SJSA1 (cell line): ENCODE measurements at regions not wholly inside any gene's neighbourhood (a gene's known extent, or its start where the extent isn't known, plus 50 kb on each side); places are given as distances from the start of the nearest gene placed in this dataset.
"Not testable (repeated sequence)": the region's sequence is repeated elsewhere in the genome, so short reads cannot be mapped to it uniquely, and the experiment has no call there.

ENCODE experiments used
- DNase-seq, 2 experiments: peaks; one replicate each; pipeline ENCODE4 v3.0.0-alpha.2; 2015 to 2020; ENCODE audit warnings: low spot score in 2 of 2, low read depth in 1 of 2
- H3K27ac ChIP-seq: fragments of 250-450 bp; sonication (Bioruptor Pico); 2 replicates; pipeline ENCODE4 v1.5.1; 2020; ENCODE audit warnings: mild to moderate bottlenecking, moderate library complexity
- H3K27me3 ChIP-seq: fragments of 250-450 bp; sonication (Bioruptor Pico); replicated peaks from 2 replicates; pipeline ENCODE4 v1.5.1; 2020; ENCODE audit warnings: mild to moderate bottlenecking, moderate library complexity
- H3K36me3 ChIP-seq: fragments of 250-450 bp; sonication (Bioruptor Pico); 2 replicates; pipeline ENCODE4 v1.5.1; 2020; ENCODE audit warnings: mild to moderate bottlenecking
- H3K4me1 ChIP-seq: fragments of 250-450 bp; sonication (Bioruptor Pico); replicated peaks from 2 replicates; pipeline ENCODE4 v1.6.1; 2021; ENCODE audit warnings: mild to moderate bottlenecking
- H3K4me3 ChIP-seq: fragments of 250-450 bp; sonication (Bioruptor Pico); 2 replicates; pipeline ENCODE4 v1.5.1; 2020; ENCODE audit warnings: mild to moderate bottlenecking
- H3K9me3 ChIP-seq: fragments of 250-450 bp; sonication (Bioruptor Pico); replicated peaks from 2 replicates; pipeline ENCODE4 v1.5.1; 2020; ENCODE audit warnings: mild to moderate bottlenecking

DNA sequence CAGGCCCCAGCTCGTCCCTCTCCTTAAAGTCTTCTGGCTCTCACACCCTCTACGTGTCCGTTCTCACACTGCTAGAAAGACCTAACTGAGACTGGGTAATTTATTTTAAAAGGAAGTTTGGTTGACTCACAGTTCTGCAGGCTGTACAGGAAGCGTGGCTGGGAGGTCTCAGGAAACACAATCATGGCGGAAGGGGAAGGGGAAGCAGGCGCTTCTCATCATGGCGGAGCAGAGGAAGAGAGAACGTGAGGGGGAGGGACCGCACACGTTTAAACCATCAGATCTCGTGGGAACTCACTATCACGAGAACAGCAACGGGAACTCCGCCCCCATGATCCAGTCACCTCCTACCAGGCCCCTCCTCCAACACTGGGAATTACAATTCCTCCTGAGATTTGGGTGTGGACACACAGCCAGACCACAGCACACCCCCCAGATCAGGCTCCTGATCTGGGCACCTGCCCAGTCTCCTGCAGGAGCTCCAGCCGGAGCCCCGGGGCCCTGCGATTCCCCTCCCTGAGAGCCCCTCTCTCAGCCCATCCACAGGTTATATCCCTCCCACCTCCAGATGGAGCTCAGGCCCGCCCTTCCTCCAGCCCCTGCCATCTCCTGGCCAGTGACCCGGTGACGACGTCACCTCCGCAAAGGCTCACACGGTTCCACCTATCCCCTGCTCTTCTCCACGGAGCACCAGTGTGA, 170.2 kb downstream of the BRD1 start:
- no peaks in the 10 kb centered on the region for H3K36me3 ChIP-seq
- no peak overlapping the region for H3K27ac ChIP-seq
- H3K4me3 ChIP-seq, result no peak overlapping the region
- no peaks in the 10 kb centered on the region for H3K4me1 ChIP-seq
- H3K9me3 ChIP-seq, result no peaks in the 10 kb centered on the region
- H3K27me3 ChIP-seq, result no peaks in the 10 kb centered on the region
- DNase-seq, result no peak

DNA sequence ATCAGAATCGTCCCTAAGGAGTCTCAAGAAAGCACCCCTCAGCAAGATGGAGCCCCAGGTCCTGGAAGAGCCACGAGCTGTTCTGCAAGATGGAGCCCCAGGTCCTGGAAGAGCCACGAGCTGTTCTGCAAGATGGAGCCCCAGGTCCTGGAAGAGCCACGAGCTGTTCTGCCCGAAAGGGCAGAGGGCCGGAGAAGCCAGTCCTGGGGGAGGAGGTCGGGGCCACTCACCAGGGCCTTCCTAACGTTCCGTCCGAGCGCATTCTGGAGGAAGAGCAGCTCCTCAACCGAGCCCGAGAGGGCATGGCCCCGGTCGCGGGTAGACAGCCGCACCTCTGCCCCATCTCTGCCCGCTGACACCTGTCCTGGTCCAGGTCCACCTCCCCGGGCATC, 170.8 kb downstream of the BRD1 start:
- not testable (repeated sequence) for H3K36me3 ChIP-seq, H3K9me3 ChIP-seq, H3K27me3 ChIP-seq, H3K27ac ChIP-seq, DNase-seq, H3K4me3 ChIP-seq, H3K4me1 ChIP-seq

GRCh38 chr22:49656291-49656851, 171.3 kb downstream of the BRD1 start:
- Histone ChIP-seq H3K27me3 (no peaks in the 10 kb centered on the region), H3K4me1 (no peaks in the 10 kb centered on the region), H3K36me3 (no peaks in the 10 kb centered on the region), H3K4me3 (no peak overlapping the region), H3K9me3 (no peaks in the 10 kb centered on the region), H3K27ac (no peak overlapping the region)
- no peak for DNase-seq

DNA sequence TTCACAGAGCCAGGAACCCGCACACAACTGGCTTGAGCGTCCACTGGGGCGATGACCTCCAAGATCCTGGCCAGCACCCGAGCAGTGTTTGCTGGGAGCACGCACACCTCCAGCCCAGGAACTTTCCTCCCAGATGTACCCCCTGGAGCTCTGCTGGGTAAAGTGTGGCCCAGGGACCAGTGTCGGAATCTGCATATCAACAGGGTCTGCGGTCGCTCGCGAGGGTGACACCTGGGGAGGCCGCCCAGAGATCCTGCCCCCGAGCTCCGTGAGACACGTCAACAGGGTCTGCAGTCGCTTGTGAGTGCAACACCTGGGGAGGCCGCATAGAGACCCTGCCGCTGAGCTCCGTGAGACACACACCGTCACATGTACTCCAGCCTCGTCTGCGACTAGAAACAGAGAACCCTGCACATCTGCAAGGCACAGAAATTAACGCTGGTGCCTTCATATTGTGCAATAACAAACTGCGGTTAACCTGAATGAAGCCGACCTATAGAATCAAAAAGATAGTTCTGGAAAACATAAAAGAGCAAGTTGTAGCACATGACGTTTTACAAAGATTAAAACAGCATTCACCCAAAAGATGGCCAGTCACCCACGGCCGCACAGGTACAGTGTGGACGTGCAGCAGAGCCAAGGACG, 172.4 kb downstream of the BRD1 start:
- DNase-seq, result no peak
- H3K4me3 ChIP-seq, result no peak overlapping the region
- H3K4me1 ChIP-seq, result no peaks in the 10 kb centered on the region
- no peaks in the 10 kb centered on the region for H3K27me3 ChIP-seq
- no peak overlapping the region for H3K27ac ChIP-seq
- no peaks in the 10 kb centered on the region for H3K9me3 ChIP-seq
- no peaks in the 10 kb centered on the region for H3K36me3 ChIP-seq

- Histone ChIP-seq H3K27ac (no peak overlapping the region), H3K36me3 (no peaks in the 10 kb centered on the region), H3K4me3 (no peak overlapping the region), H3K9me3 (no peaks in the 10 kb centered on the region), H3K4me1 (no peaks in the 10 kb centered on the region), H3K27me3 (no peaks in the 10 kb centered on the region)
- DNase-seq, result no peak
Observed at GRCh38 chr22:49650336-49651241, 177.1 kb downstream of the BRD1 start.

DNA sequence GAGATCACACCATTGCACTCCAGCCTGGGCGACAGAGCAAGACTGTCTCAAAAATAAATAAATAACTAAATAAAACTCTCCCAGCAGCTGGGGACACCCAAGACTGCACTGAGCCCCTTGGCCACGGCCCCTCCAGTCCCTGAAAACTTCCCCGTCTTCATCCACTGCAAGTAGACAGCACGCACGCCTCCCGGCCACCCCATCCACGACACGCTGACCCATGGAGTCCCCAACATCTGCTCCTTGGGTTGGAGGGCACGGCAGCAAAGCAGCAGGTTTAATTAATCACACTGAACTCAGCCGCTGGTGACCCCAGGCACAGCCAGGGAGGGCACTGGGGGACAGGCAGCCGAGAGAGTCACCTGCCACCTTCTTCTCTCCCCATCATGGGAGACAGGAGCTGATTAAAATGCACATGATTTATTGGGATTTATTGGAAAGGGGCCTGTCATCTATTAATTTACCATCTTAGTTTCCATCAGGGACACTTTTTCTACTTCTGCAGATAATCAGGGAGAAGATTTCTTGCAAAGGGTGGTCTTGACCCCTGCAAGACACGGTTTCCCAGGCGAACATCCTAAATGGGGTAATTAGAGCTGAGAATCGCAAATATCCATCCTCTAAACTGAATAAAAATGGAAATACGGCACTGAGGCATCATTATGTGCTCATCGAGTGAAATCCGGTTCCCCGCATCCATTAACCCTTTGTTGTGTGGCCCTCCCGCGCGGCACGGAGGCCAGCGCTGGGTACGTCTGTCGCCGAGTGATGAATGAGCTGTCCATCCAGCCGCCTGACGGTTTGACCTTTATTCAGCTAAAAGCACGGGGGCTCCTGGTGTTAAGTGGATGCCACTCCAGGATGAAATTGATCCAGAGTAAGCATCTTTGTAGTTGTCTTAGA, 178.3 kb downstream of the BRD1 start:
- no peaks in the 10 kb centered on the region for H3K36me3 ChIP-seq
- no peak overlapping the region for H3K4me3 ChIP-seq
- H3K4me1 ChIP-seq, result no peaks in the 10 kb centered on the region
- H3K27me3 ChIP-seq, result no peaks in the 10 kb centered on the region
- no peaks in the 10 kb centered on the region for H3K9me3 ChIP-seq
- no peak overlapping the region for H3K27ac ChIP-seq
- DNase-seq, result no peak

- Histone ChIP-seq H3K27me3 (no peaks in the 10 kb centered on the region), H3K36me3 (no peaks in the 10 kb centered on the region), H3K4me1 (no peaks in the 10 kb centered on the region), H3K27ac (no peak overlapping the region), H3K9me3 (no peaks in the 10 kb centered on the region), H3K4me3 (no peak overlapping the region)
- DNase-seq, result no peak
Observed at GRCh38 chr22:49648053-49648452, 179.6 kb downstream of the BRD1 start.

GRCh38 chr22:49647627-49648026, 180.0 kb downstream of the BRD1 start:
- no peaks in the 10 kb centered on the region for H3K9me3 ChIP-seq
- no peak for DNase-seq
- no peak overlapping the region for H3K27ac ChIP-seq
- no peaks in the 10 kb centered on the region for H3K36me3 ChIP-seq
- no peaks in the 10 kb centered on the region for H3K27me3 ChIP-seq
- H3K4me3 ChIP-seq, result no peak overlapping the region
- H3K4me1 ChIP-seq, result no peaks in the 10 kb centered on the region

DNA sequence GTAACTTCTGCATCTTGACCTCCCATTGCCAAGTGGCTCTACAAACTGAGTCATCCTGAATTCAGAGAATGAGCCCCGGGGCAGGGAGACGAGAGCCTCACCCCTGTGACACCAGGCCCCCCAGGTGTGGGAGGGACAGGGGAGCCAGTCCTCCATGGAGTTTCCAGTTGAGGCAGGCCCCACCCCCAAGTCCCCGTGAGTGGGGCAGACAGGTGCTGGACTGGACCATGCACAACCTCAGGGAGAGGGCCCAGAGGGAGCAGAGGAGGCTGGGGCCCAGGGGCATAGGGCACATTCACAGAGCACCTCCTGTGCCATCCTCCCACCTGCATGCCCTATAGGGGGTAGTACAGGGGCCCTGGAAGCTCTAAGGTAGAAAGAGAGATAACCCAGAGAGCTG, 180.8 kb downstream of the BRD1 start:
- Histone ChIP-seq H3K36me3 (no peaks in the 10 kb centered on the region), H3K27me3 (no peaks in the 10 kb centered on the region), H3K4me3 (no peak overlapping the region), H3K27ac (no peak overlapping the region), H3K4me1 (no peaks in the 10 kb centered on the region), H3K9me3 (no peaks in the 10 kb centered on the region)
- DNase-seq, result no peak

DNA sequence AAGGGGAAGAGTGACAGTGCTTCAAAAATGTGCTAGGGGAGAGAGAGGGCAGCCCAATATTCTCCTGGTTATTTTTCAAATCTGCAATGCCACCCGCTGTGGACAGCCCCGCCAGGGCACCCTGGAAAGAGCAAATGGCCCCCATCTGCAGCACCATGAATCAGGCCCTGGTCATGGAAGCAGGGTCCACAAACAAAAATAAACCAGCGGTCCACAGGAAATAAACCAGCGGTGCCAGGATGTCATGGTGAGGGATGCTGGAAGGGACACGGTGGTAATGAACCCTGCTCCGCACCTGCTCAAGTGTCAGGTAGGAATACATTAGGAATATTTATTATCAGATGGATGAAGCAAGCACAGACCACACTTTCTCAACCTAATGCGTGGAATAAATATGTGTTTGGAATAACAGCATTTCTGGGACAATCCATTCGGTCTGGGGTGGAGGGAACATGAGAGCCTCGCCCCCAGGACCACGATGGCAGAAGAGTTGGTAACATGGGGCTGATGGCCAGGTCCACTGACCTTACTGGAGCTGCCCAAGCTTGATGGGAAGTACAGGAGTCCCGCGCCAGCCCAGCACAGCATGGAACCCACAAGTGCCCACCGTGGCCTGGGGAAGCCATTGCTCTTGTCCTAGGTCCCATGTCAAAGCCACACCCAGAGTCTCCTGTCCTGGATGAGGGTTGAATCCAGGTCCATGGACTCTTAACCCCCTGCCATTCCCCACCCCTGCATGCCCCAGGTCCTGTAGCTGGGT, 181.7 kb downstream of the BRD1 start:
- H3K27ac ChIP-seq, result no peak overlapping the region
- H3K36me3 ChIP-seq, result no peaks in the 10 kb centered on the region
- no peaks in the 10 kb centered on the region for H3K9me3 ChIP-seq
- DNase-seq, result no peak
- no peak overlapping the region for H3K4me3 ChIP-seq
- no peaks in the 10 kb centered on the region for H3K4me1 ChIP-seq
- no peaks in the 10 kb centered on the region for H3K27me3 ChIP-seq

- DNase-seq, result no peak
- Histone ChIP-seq H3K4me1 (no peaks in the 10 kb centered on the region), H3K4me3 (no peak overlapping the region), H3K9me3 (no peaks in the 10 kb centered on the region), H3K36me3 (no peaks in the 10 kb centered on the region), H3K27me3 (no peaks in the 10 kb centered on the region), H3K27ac (no peak overlapping the region)
Observed at GRCh38 chr22:49645257-49645656, 182.4 kb downstream of the BRD1 start.

- DNase-seq, result no peak
- Histone ChIP-seq H3K36me3 (no peaks in the 10 kb centered on the region), H3K27me3 (peaks cover under 1% of the 10 kb centered on the region), H3K4me3 (no peak overlapping the region), H3K9me3 (no peaks in the 10 kb centered on the region), H3K27ac (no peak overlapping the region), H3K4me1 (no peaks in the 10 kb centered on the region)
Observed at GRCh38 chr22:49643998-49644397, 183.7 kb downstream of the BRD1 start.

DNA sequence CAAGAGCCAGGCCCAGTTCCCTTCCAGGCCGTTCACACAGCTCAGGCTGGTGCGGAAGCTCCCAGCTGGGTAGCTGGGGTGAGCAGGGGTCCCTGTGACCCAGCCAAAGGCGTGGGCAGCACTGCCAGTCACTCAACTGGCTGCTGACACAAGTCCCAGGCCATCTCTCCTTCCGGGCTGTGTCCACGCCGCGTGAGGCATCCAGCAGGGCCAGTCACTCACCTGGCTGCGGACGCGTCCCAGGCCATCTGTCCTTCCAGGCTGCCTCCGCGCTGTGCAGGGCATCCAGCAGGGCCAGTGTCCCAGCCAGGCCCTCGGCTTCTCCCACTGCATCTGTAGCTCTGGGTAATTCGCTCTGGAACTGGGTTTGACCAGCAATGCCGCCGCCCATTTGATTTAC, 184.2 kb downstream of the BRD1 start:
- no peak overlapping the region for H3K4me3 ChIP-seq
- no peak for DNase-seq
- no peaks in the 10 kb centered on the region for H3K36me3 ChIP-seq
- H3K9me3 ChIP-seq, result no peaks in the 10 kb centered on the region
- H3K27me3 ChIP-seq, result peaks cover 6% of the 10 kb centered on the region
- no peak overlapping the region for H3K27ac ChIP-seq
- H3K4me1 ChIP-seq, result no peaks in the 10 kb centered on the region
